B cell (primary cell): ENCODE measurements at regions not wholly inside any gene's neighbourhood (a gene's known extent, or its start where the extent isn't known, plus 50 kb on each side); places are given as distances from the start of the nearest gene placed in this dataset.

Experiments used
- CTCF ChIP-seq: fragments of 200-600 bp; IDR thresholded peaks from one replicate; pipeline ENCODE4 v1.8.0; 2022; ENCODE audit warnings: antibody characterized with exemption, mild to moderate bottlenecking
- EZH2 ChIP-seq: IDR thresholded peaks from 2 replicates; pipeline ENCODE4 v1.6.1; 2012; ENCODE audit warnings: borderline replicate concordance, low read depth, mild to moderate bottlenecking, moderate library complexity, low read length; ENCODE audit not compliant: insufficient read depth, poor library complexity, severe bottlenecking

GRCh38 chr1:232551386-232551785 is 78.5 kb downstream of the SIPA1L2 start:
- TF ChIP-seq CTCF (no peak), EZH2 (no peak)
